ENCODE measurements at regions not wholly inside any gene's neighbourhood (a gene's known extent, or its start where the extent isn't known, plus 50 kb on each side); places are given as distances from the start of the nearest gene placed in this dataset.

GRCh38 chr9:38182321-38182720 lies 113.3 kb upstream of the SHB start:
- Histone ChIP-seq H3K4me3 (no peak overlapping the region), H3K9me3 (ENCODE audit: low read depth) (no peaks in the 10 kb centered on the region), H3K27ac (no peak overlapping the region), H4K20me1 (ENCODE audit: insufficient read depth) (no peaks in the 10 kb centered on the region), H3K9me2 (ENCODE audit: insufficient read depth) (no peaks in the 10 kb centered on the region), H2AFZ (no peak overlapping the region), H3K4me2 (ENCODE audit: unreplicated experiment) (no peak overlapping the region), H3K9ac (no peak overlapping the region), H3F3A (ENCODE audit: insufficient read depth) (no peaks in the 10 kb centered on the region), H3K27me3 (replicated peaks; ENCODE audit: insufficient read depth) (no peaks in the 10 kb centered on the region; the same call in none of the 2 replicates), H3K79me2 (ENCODE audit: insufficient read depth) (no peaks in the 10 kb centered on the region), H3K36me3 (ENCODE audit: low read depth) (no peaks in the 10 kb centered on the region), H3K4me1 (ENCODE audit: insufficient read depth) (no peaks in the 10 kb centered on the region)
- TF ChIP-seq EZH2phosphoT487 (IDR thresholded peaks at IDR 0.05; ENCODE audit: insufficient read depth, low read depth) (no peak), EZH2 (IDR thresholded peaks at IDR 0.05; ENCODE audit: insufficient read depth, poor library complexity, severe bottlenecking) (no peak)
- no peak for DNase-seq
- in situ Hi-C loops (cut with MboI) = no loop called here

- no peaks in the 10 kb centered on the region for H4K20me1 ChIP-seq (ENCODE audit: insufficient read depth)
- 26 to 27% methylated on average over 2 of the region's 2 CpGs for WGBS, 2 experiments (ENCODE audit: low coverage in 1 of 2, low lambda C conversion rate in 2 of 2, missing lambda C conversion rate in 2 of 2)
- in situ Hi-C loops (cut with MboI) = no loop called here
These were observed 112.8 kb upstream of the SHB start for GRCh38 chr9:38181866-38182265.

GRCh38 chr9:38181232-38181631 lies 112.2 kb upstream of the SHB start:
- DNase-seq = peak; percentile 53
- Histone ChIP-seq H3K27me3 (replicated peaks; ENCODE audit: insufficient read depth) (no peaks in the 10 kb centered on the region; the same call in none of the 2 replicates), H3K4me2 (ENCODE audit: unreplicated experiment) (no peak overlapping the region), H3F3A (ENCODE audit: insufficient read depth) (no peaks in the 10 kb centered on the region), H3K36me3 (ENCODE audit: low read depth) (no peaks in the 10 kb centered on the region), H3K79me2 (ENCODE audit: insufficient read depth) (no peaks in the 10 kb centered on the region), H3K9me2 (ENCODE audit: insufficient read depth) (no peaks in the 10 kb centered on the region), H3K27ac (no peak overlapping the region), H2AFZ (no peak overlapping the region), H3K4me1 (ENCODE audit: insufficient read depth) (no peaks in the 10 kb centered on the region), H3K9me3 (ENCODE audit: low read depth) (no peaks in the 10 kb centered on the region), H3K9ac (no peak overlapping the region), H3K4me3 (no peak overlapping the region), H4K20me1 (ENCODE audit: insufficient read depth) (no peaks in the 10 kb centered on the region)
- no peak for TF ChIP-seq EZH2phosphoT487 (IDR thresholded peaks at IDR 0.05; ENCODE audit: insufficient read depth, low read depth)
- in situ Hi-C loops (cut with MboI) = no loop called here
- 43 to 44% methylated on average over 4 of the region's 4 CpGs for WGBS, 2 experiments (ENCODE audit: low coverage in 1 of 2, low lambda C conversion rate in 2 of 2, missing lambda C conversion rate in 2 of 2)

More at GRCh38 chr9:38181866-38182265, 112.8 kb upstream of the SHB start:
- Histone ChIP-seq H3K27me3 (replicated peaks; ENCODE audit: insufficient read depth) (no peaks in the 10 kb centered on the region; the same call in none of the 2 replicates), H3K27ac (no peak overlapping the region), H3F3A (ENCODE audit: insufficient read depth) (no peaks in the 10 kb centered on the region), H3K36me3 (ENCODE audit: low read depth) (no peaks in the 10 kb centered on the region), H3K4me1 (ENCODE audit: insufficient read depth) (no peaks in the 10 kb centered on the region), H3K4me3 (no peak overlapping the region), H3K9me3 (ENCODE audit: low read depth) (no peaks in the 10 kb centered on the region), H3K79me2 (ENCODE audit: insufficient read depth) (no peaks in the 10 kb centered on the region), H3K4me2 (ENCODE audit: unreplicated experiment) (no peak overlapping the region), H3K9ac (no peak overlapping the region), H3K9me2 (ENCODE audit: insufficient read depth) (no peaks in the 10 kb centered on the region), H2AFZ (no peak overlapping the region)
- TF ChIP-seq EZH2 (IDR thresholded peaks at IDR 0.05; ENCODE audit: insufficient read depth, poor library complexity, severe bottlenecking) = no peak
- TF ChIP-seq EZH2phosphoT487 (IDR thresholded peaks at IDR 0.05; ENCODE audit: insufficient read depth, low read depth) = no peak
- DNase-seq = peak; percentile 10

- H3K4me1 ChIP-seq (ENCODE audit: insufficient read depth) = no peaks in the 10 kb centered on the region
- H3K27me3 ChIP-seq (replicated peaks; ENCODE audit: insufficient read depth) = no peaks in the 10 kb centered on the region; the same call in none of the 2 replicates
- H4K20me1 ChIP-seq (ENCODE audit: insufficient read depth) = no peaks in the 10 kb centered on the region
- no peak overlapping the region for H3K4me2 ChIP-seq (ENCODE audit: unreplicated experiment)
- H3K9me3 ChIP-seq (ENCODE audit: low read depth) = no peaks in the 10 kb centered on the region
- in situ Hi-C loops (cut with MboI) = no loop called here
- TF ChIP-seq EZH2 (IDR thresholded peaks at IDR 0.05; ENCODE audit: insufficient read depth, poor library complexity, severe bottlenecking) = no peak
- TF ChIP-seq EZH2phosphoT487 (IDR thresholded peaks at IDR 0.05; ENCODE audit: insufficient read depth, low read depth) = no peak
- no peaks in the 10 kb centered on the region for H3K79me2 ChIP-seq (ENCODE audit: insufficient read depth)
- no peak overlapping the region for H2AFZ ChIP-seq
- H3K36me3 ChIP-seq (ENCODE audit: low read depth) = no peaks in the 10 kb centered on the region
- 93% methylated on average over 3 of the region's 3 CpGs for WGBS, 2 experiments (ENCODE audit: low coverage in 1 of 2, low lambda C conversion rate in 2 of 2, missing lambda C conversion rate in 2 of 2)
- no peaks in the 10 kb centered on the region for H3K9me2 ChIP-seq (ENCODE audit: insufficient read depth)
- H3K27ac ChIP-seq = no peak overlapping the region
- no peak overlapping the region for H3K9ac ChIP-seq
- H3K4me3 ChIP-seq = no peak overlapping the region
- no peak for DNase-seq
- H3F3A ChIP-seq (ENCODE audit: insufficient read depth) = no peaks in the 10 kb centered on the region
These were observed 111.6 kb upstream of the SHB start for GRCh38 chr9:38180656-38181055.

- DNase-seq = no peak
- H3K4me2 ChIP-seq (ENCODE audit: unreplicated experiment) = no peak overlapping the region
- H3K9me2 ChIP-seq (ENCODE audit: insufficient read depth) = no peaks in the 10 kb centered on the region
- H3K36me3 ChIP-seq (ENCODE audit: low read depth) = no peaks in the 10 kb centered on the region
- H3K9me3 ChIP-seq (ENCODE audit: low read depth) = no peaks in the 10 kb centered on the region
- in situ Hi-C loops (cut with MboI) = no loop called here
- no peaks in the 10 kb centered on the region for H3K79me2 ChIP-seq (ENCODE audit: insufficient read depth)
- no peak overlapping the region for H3K9ac ChIP-seq
- no peak overlapping the region for H3K4me3 ChIP-seq
- H3F3A ChIP-seq (ENCODE audit: insufficient read depth) = no peaks in the 10 kb centered on the region
- H3K4me1 ChIP-seq (ENCODE audit: insufficient read depth) = no peaks in the 10 kb centered on the region
- 94 to 96% methylated on average over 3 of the region's 3 CpGs for WGBS, 2 experiments (ENCODE audit: low coverage in 1 of 2, low lambda C conversion rate in 2 of 2, missing lambda C conversion rate in 2 of 2)
- no peak for TF ChIP-seq EZH2phosphoT487 (IDR thresholded peaks at IDR 0.05; ENCODE audit: insufficient read depth, low read depth)
- TF ChIP-seq EZH2 (IDR thresholded peaks at IDR 0.05; ENCODE audit: insufficient read depth, poor library complexity, severe bottlenecking) = no peak
- H3K27ac ChIP-seq = no peak overlapping the region
- H2AFZ ChIP-seq = no peak overlapping the region
- H4K20me1 ChIP-seq (ENCODE audit: insufficient read depth) = no peaks in the 10 kb centered on the region
- H3K27me3 ChIP-seq (replicated peaks; ENCODE audit: insufficient read depth) = no peaks in the 10 kb centered on the region; the same call in none of the 2 replicates
These were observed 110.9 kb upstream of the SHB start for GRCh38 chr9:38179965-38180364.
